Progenitor cell of endocrine pancreas (in vitro differentiated cells): ENCODE measurements at regions not wholly inside any gene's neighbourhood (a gene's known extent, or its start where the extent isn't known, plus 50 kb on each side); places are given as distances from the start of the nearest gene placed in this dataset.
"Not testable (repeated sequence)": the region's sequence is repeated elsewhere in the genome, so short reads cannot be mapped to it uniquely, and the experiment has no call there.

Experiments used
- DNase-seq: peaks from one replicate; pipeline ENCODE4 v3.0.0; 2021; ENCODE audit warnings: low spot score; ENCODE audit not compliant: unreplicated experiment
- H3K27ac Mint-ChIP-seq: 2 replicates; pipeline ENCODE4 v1.8.0; 2021; ENCODE audit warnings: mild to moderate bottlenecking, moderate library complexity, mixed read lengths
- H3K27me3 Mint-ChIP-seq: 2 replicates; pipeline ENCODE4 v1.8.0; 2021; ENCODE audit warnings: mixed read lengths
- H3K36me3 Mint-ChIP-seq: 2 replicates; pipeline ENCODE4 v1.8.0; 2022; ENCODE audit warnings: mixed read lengths; ENCODE audit not compliant: insufficient read depth
- H3K4me1 Mint-ChIP-seq: 2 replicates; pipeline ENCODE4 v1.8.0; 2021; ENCODE audit warnings: low read depth, mixed read lengths
- H3K4me3 Mint-ChIP-seq: 2 replicates; pipeline ENCODE4 v1.8.0; 2021; ENCODE audit warnings: low read depth, mild to moderate bottlenecking, moderate library complexity, mixed read lengths
- H3K9me3 Mint-ChIP-seq: 2 replicates; pipeline ENCODE4 v1.8.0; 2021; ENCODE audit warnings: low read depth, mixed read lengths
- TF ChIP-seq, protein P1 (sequence below): fragments of 200-600 bp; sonication (generic); IDR thresholded peaks from one replicate; pipeline ENCODE4 v1.5.0; 2021; ENCODE audit warnings: antibody characterized with exemption, mild to moderate bottlenecking; ENCODE audit not compliant: unreplicated experiment

DNA sequence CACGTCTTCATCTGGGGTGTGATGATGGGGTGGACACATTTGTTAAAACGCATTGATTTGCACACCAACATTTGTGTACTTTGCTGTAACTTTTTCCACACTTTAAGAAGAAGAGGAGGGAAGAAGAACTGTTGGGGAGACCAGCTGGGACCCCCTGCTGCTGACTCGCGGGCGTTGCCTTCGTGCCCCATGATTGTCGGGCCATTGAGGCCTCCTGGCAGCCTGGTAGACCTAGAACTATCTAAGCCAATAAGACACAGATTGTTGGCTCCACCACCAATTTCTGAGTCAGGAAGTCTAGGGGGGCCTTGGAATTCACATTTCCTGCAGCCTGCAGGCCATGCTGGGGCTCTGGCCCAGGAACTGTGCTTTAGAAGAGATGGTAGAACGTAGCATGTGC is 105.5 kb downstream of the TNFRSF13B start:
- H3K27ac Mint-ChIP-seq, result no peak overlapping the region
- TF ChIP-seq, protein P1, sequence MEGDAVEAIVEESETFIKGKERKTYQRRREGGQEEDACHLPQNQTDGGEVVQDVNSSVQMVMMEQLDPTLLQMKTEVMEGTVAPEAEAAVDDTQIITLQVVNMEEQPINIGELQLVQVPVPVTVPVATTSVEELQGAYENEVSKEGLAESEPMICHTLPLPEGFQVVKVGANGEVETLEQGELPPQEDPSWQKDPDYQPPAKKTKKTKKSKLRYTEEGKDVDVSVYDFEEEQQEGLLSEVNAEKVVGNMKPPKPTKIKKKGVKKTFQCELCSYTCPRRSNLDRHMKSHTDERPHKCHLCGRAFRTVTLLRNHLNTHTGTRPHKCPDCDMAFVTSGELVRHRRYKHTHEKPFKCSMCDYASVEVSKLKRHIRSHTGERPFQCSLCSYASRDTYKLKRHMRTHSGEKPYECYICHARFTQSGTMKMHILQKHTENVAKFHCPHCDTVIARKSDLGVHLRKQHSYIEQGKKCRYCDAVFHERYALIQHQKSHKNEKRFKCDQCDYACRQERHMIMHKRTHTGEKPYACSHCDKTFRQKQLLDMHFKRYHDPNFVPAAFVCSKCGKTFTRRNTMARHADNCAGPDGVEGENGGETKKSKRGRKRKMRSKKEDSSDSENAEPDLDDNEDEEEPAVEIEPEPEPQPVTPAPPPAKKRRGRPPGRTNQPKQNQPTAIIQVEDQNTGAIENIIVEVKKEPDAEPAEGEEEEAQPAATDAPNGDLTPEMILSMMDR, result no peak
- no peak for DNase-seq
- H3K9me3 Mint-ChIP-seq, result no peaks in the 10 kb centered on the region
- no peaks in the 10 kb centered on the region for H3K4me1 Mint-ChIP-seq
- no peak overlapping the region for H3K4me3 Mint-ChIP-seq
- no peaks in the 10 kb centered on the region for H3K36me3 Mint-ChIP-seq
- H3K27me3 Mint-ChIP-seq, result peaks cover 6% of the 10 kb centered on the region

DNA sequence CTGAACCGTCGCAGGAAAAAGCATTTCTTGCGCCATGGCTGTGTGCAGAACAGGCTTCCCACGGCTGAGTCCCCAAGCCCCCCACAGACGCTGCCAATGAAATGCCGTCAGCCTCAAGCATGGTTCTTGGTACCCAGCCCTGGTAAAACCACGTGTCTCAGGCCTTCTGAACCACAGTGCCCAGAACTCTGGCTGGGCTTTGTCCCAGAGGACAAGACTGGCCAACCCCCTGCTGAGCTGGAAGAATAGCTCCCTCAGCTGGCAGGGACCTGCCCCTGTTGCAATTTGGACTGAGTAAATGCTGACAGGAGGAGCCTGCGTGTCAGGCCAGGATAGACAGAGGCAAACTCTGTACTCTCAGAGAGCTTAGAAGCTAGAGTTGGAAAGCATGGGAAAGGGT is 106.2 kb downstream of the TNFRSF13B start:
- not testable (repeated sequence) for H3K4me1 Mint-ChIP-seq, H3K4me3 Mint-ChIP-seq, H3K27ac Mint-ChIP-seq

DNA sequence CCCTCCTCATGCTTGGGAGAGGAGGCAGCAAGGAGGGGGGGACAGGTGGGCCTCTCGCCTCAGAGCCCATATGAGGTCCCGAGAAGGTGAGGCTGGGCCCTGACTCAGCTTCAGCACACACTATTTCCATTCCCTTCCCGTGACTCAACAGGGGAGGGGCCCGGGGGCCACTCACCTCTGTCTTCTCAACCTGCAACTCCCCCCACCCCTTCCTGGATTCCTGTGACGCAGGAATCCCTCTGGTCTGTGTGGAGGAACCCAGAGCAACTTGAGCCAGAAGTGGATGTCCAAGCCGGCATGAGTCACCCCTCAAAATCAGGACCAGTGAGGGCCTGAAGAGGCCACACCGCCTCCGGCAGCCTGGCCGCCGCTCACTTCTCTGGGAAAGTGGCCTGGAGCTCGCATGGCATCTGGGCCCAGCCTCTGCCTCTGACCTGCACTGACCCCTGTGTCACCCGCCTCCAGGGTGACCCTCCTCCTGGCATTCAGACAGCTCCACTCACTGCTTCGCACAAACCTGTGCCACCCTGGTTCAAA is 106.8 kb downstream of the TNFRSF13B start:
- not testable (repeated sequence) for H3K9me3 Mint-ChIP-seq

More for the DNA sequence above, 106.2 kb downstream of the TNFRSF13B start:
- DNase-seq, H3K9me3 Mint-ChIP-seq, H3K36me3 Mint-ChIP-seq, H3K27me3 Mint-ChIP-seq: not testable (repeated sequence)

DNA sequence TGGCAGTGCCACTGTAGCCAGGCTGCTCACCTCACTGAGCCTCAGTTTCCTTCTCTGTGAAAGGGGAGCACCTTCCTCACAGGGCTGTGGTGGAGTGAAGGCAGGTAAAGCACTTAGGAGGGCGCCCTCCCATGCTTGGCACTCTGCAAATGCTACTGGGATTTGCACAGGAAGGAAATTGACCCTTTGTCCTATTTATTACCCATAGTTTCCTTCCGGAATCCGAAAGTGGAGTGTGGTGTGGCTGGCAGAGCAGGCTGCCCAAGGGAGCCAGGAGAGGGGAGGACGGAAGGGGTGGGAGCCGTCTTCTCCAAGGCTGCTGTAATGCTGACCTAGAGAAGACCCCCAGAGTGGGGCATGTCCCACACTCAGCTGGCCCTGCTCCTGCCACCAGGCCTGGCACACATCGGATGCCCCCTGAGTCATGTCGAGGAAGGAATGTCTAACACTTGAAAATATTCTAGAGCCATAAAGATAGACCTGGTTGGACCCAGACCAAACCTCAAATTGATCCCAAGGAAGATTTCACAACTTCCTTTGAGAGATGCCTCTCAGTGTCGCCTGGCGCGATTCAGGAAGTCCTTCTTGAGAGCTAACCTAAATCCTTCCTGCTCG is 107.3 kb downstream of the TNFRSF13B start:
- H3K36me3 Mint-ChIP-seq, H3K9me3 Mint-ChIP-seq, H3K4me3 Mint-ChIP-seq, H3K4me1 Mint-ChIP-seq, H3K27me3 Mint-ChIP-seq, H3K27ac Mint-ChIP-seq, DNase-seq: not testable (repeated sequence)

More for the DNA sequence above, 106.8 kb downstream of the TNFRSF13B start:
- H3K36me3 Mint-ChIP-seq, H3K4me3 Mint-ChIP-seq, H3K27ac Mint-ChIP-seq, H3K4me1 Mint-ChIP-seq, DNase-seq, H3K27me3 Mint-ChIP-seq: not testable (repeated sequence)

DNA sequence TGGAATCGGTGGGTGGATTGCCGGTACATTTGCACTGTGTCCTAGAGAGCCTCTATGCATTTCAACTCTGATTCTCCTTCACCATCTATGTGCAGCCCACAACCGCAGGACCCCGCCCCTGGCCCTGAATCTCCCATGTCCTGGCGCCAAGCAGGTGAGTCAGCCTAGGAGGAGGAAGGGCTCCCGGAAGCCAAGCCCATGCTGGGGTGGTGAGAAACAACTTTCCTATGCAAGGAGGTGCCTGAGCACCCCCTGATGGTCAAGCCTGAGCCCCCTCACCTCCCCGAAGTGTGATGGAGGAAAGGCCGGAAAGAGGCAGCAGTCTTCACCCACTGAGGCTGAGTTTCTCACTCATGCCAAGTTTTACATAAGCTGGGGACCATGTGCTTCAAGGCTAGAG is 110.8 kb downstream of the TNFRSF13B start:
- not testable (repeated sequence) for H3K4me1 Mint-ChIP-seq, H3K27me3 Mint-ChIP-seq, DNase-seq, H3K27ac Mint-ChIP-seq, H3K36me3 Mint-ChIP-seq, H3K9me3 Mint-ChIP-seq, H3K4me3 Mint-ChIP-seq

DNA sequence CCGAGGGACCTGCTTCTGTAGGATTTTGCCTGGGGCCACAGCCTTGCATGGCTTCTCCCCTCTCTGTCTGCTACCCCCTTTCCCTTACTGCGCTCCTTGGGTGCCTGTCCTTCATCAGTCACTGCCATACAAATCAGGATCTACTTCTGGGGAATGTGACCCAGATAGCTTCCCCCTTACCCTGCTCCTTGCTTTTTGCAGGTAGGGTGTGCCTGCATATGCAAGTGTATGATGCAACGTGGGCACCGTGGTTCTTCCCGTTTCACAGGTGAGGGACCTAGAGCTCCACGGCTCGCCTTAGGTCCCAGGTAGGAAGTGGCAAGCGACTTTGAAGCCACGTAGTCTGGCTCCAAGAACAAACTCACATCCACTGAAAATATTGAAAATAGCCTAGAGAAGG is 111.5 kb downstream of the TNFRSF13B start:
- not testable (repeated sequence) for DNase-seq, H3K27me3 Mint-ChIP-seq, H3K27ac Mint-ChIP-seq, H3K4me3 Mint-ChIP-seq, H3K36me3 Mint-ChIP-seq, H3K9me3 Mint-ChIP-seq, H3K4me1 Mint-ChIP-seq

DNA sequence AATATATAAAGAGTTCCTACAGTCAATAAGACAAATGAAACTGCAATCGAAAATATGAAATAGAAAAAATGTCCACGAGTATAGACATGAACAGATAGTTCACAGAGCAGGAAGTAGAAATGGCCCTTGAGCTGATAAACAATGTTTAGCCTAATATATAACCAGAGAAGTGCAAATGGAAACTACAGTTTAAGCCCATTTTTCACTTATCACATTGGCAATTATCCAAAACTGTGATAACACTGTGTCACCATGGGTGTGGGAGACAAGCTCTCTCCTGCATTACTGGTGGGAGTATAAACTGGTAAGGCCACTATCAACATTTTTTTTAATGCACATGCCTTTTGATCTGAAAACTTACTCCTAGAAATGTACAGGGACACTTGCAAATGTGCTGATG is 112.4 kb downstream of the TNFRSF13B start:
- H3K36me3 Mint-ChIP-seq, H3K4me1 Mint-ChIP-seq, H3K27me3 Mint-ChIP-seq, DNase-seq, H3K9me3 Mint-ChIP-seq, H3K27ac Mint-ChIP-seq, H3K4me3 Mint-ChIP-seq: not testable (repeated sequence)

DNA sequence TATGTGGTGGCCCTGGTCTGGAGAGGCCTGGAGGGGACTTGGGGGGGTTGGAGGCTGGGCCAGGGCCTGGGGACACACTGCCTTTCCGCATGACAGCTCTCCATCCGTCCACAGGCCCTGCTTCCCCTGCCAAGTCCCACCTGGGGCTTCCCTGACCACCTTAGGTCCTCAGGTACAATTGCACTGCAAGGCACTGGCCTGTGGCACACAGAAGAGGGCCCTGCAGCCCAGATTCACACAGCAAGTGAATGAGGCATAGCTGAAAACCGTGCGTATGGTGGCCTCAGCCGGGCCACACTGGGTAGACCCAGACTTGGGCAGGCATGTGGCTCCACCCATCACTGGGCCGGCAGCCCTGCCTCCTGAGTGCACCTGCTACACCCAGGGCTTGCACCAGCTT is 114.2 kb downstream of the TNFRSF13B start:
- not testable (repeated sequence) for H3K4me1 Mint-ChIP-seq, DNase-seq, H3K36me3 Mint-ChIP-seq, H3K27me3 Mint-ChIP-seq, H3K9me3 Mint-ChIP-seq, H3K27ac Mint-ChIP-seq, H3K4me3 Mint-ChIP-seq

DNA sequence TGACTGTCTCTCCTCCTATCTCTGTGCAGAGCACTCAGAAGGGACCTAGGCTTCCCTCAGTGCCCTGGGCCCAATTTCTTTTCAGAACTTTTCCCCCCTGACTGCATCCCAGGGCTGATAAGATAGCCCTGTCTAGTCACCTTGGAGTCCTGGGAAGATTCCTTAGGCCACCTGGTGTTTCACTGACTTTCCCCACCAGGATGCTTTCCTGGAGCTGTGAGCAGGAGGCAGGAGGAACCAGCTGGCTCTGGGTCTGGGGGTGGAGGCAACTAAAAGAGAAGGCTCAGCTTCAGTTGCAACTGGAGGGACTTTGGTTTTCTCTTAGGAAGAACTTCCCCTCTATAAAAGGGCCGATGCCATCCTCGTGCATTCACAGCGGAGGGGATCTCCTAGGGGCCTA is 115.1 kb downstream of the TNFRSF13B start:
- not testable (repeated sequence) for H3K4me3 Mint-ChIP-seq, H3K4me1 Mint-ChIP-seq, H3K36me3 Mint-ChIP-seq

DNA sequence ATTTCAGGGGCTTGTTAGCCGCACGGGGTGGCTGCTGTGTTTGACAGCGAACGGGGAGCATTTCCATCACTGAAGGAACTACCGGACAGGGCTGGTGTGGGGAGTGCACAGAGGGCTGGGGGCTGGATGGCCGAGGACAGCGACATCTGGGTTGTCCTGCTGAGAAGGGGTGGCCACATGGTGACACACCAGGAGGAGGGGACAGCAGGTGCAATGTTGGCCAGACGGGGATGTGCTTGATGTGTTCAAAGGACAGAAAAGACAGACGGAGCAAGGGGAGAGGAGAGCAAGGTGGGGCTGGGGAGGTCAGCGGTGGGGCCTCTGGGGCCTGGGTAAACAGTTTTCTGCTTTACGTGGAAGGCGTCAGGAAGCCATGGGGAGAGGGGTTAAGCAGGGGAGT is 115.7 kb downstream of the TNFRSF13B start:
- H3K4me1 Mint-ChIP-seq, H3K9me3 Mint-ChIP-seq, H3K4me3 Mint-ChIP-seq, H3K27ac Mint-ChIP-seq, DNase-seq, H3K36me3 Mint-ChIP-seq, H3K27me3 Mint-ChIP-seq: not testable (repeated sequence)

More for the DNA sequence above, 115.1 kb downstream of the TNFRSF13B start:
- not testable (repeated sequence) for H3K9me3 Mint-ChIP-seq, H3K27ac Mint-ChIP-seq, H3K27me3 Mint-ChIP-seq, DNase-seq

DNA sequence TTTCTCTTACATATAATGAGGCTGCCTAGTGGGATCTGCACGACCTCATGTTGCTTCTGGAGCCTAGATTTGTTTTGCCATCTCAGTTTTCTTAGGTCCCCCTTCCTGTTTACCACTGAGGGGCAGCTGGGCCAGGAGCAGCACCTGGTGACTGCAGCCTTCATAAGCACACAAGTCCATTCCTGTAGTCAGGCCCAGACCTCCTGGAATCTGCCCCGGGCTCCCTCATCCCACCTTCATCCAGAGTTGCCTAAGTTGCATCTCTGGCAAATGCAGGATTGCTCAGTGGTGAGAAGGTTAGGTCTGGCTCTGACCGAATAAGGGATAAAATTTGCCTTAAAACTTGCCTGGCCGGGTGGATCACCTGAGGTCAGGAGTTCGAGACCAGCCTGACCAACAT is 117.3 kb downstream of the TNFRSF13B start:
- H3K27ac Mint-ChIP-seq, H3K27me3 Mint-ChIP-seq, H3K4me3 Mint-ChIP-seq, H3K4me1 Mint-ChIP-seq, H3K36me3 Mint-ChIP-seq, H3K9me3 Mint-ChIP-seq, DNase-seq: not testable (repeated sequence)
